ENCODE measurements at regions not wholly inside any gene's neighbourhood (a gene's known extent, or its start where the extent isn't known, plus 50 kb on each side); places are given as distances from the start of the nearest gene placed in this dataset.

DNA sequence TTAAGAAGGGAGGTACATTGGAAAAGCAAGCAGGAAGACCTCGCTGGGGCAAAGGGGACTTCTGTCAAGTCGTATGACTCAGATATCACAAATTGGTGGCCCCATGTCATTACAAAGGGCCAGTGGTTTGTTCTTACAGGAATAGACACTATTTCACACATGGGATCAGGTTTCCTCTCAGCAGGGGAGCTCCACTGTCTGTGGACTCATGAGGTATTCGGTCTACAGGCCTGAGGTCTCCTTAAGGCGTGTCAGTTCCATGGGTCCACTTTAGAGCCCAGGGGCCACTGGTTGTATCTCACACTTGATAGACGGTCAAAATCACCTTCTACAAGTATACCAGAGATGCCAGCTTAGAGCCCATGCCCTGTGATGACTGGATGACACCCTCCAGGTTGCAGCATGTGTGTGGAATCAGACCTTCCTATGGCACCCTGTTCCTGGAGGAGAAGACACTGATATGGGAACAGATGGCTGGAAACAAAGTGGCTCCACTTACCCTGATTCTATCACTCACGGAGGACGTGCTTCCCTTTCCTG is 288.1 kb upstream of the B3GAT1 start:
- POLR2A ChIA-PET, result no interaction called here
- RAD21 ChIA-PET (ENCODE audit: low non-redundant PET in 1 of 2, low total read pairs in 2 of 2, uncharacterized antibody in 2 of 2, unreplicated experiment in 2 of 2), result no interaction called here
- no peak overlapping the region for H3K4me2 ChIP-seq (ENCODE audit: low read length)
- H3K4me3 ChIP-seq (replicated peaks in 1 of 2; ENCODE audit: low read depth in 1 of 2, low read length in 2 of 2), result no peak overlapping the region
- H4K20me1 ChIP-seq (ENCODE audit: insufficient read depth), result no peaks in the 10 kb centered on the region
- H3K4me1 ChIP-seq (ENCODE audit: control insufficient read depth in 1 of 2, insufficient read depth in 2 of 2, low read length in 2 of 2), result no peaks in the 10 kb centered on the region
- CTCF ChIA-PET, result no interaction called here
- peaks cover 42% of the 10 kb centered on the region for H3K27me3 ChIP-seq (ENCODE audit: insufficient read depth, low read length)
- no peaks in the 10 kb centered on the region for H3K79me2 ChIP-seq (ENCODE audit: insufficient read depth, low read length)
- no peak overlapping the region for H3K27ac ChIP-seq (ENCODE audit: low read depth, low read length)
- no peak overlapping the region for H2AFZ ChIP-seq (ENCODE audit: low read depth, low read length, poor library complexity, severe bottlenecking)
- ATAC-seq (no peak), DNase-seq (ENCODE audit: low read depth, low spot score) (no peak)
- no peak for TF ChIP-seq EGR1 (IDR thresholded peaks at IDR 0.05; ENCODE audit: low read depth)
- TF ChIP-seq SRF (IDR thresholded peaks at IDR 0.05; ENCODE audit: low read depth), result no peak
- no peak for TF ChIP-seq ELF1 (IDR thresholded peaks at IDR 0.05; ENCODE audit: borderline replicate concordance, low read depth)
- no peak for TF ChIP-seq SP1 (IDR thresholded peaks at IDR 0.05; ENCODE audit: low read depth)
- no peak for TF ChIP-seq SIN3A (IDR thresholded peaks at IDR 0.05; ENCODE audit: low read depth)
- intact Hi-C loops (cut with micrococcal nuclease), result no loop called here
- H3K9me3 ChIP-seq (ENCODE audit: control insufficient read depth in 1 of 2, insufficient read depth in 1 of 2, low read depth in 1 of 2, low read length in 2 of 2), result no peaks in the 10 kb centered on the region
- no peaks in the 10 kb centered on the region for H3K9me2 ChIP-seq (ENCODE audit: insufficient read depth)
- H3K9ac ChIP-seq (ENCODE audit: low read length), result no peak overlapping the region
- BruUV-seq (replicated peaks), result no TSS peak
- no peaks in the 10 kb centered on the region for H3K36me3 ChIP-seq (ENCODE audit: control insufficient read depth in 1 of 2, insufficient read depth in 2 of 2, low read length in 2 of 2)

GRCh38 chr11:134696455-134696854 is 284.4 kb upstream of the B3GAT1 start:
- ATAC-seq (no peak), DNase-seq (ENCODE audit: low read depth, low spot score) (no peak)
- Histone ChIP-seq H2AFZ (ENCODE audit: low read depth, low read length, poor library complexity, severe bottlenecking) (no peak overlapping the region), H3K4me1 (ENCODE audit: control insufficient read depth in 1 of 2, insufficient read depth in 2 of 2, low read length in 2 of 2) (no peaks in the 10 kb centered on the region), H3K4me2 (ENCODE audit: low read length) (no peak overlapping the region), H3K36me3 (ENCODE audit: control insufficient read depth in 1 of 2, insufficient read depth in 2 of 2, low read length in 2 of 2) (no peaks in the 10 kb centered on the region), H4K20me1 (ENCODE audit: insufficient read depth) (no peaks in the 10 kb centered on the region), H3K79me2 (ENCODE audit: insufficient read depth, low read length) (no peaks in the 10 kb centered on the region), H3K9me3 (ENCODE audit: control insufficient read depth in 1 of 2, insufficient read depth in 1 of 2, low read depth in 1 of 2, low read length in 2 of 2) (no peaks in the 10 kb centered on the region), H3K27ac (ENCODE audit: low read depth, low read length) (no peak overlapping the region), H3K4me3 (replicated peaks in 1 of 2; ENCODE audit: low read depth in 1 of 2, low read length in 2 of 2) (no peak overlapping the region), H3K9ac (ENCODE audit: low read length) (no peak overlapping the region), H3K9me2 (ENCODE audit: insufficient read depth) (no peaks in the 10 kb centered on the region), H3K27me3 (ENCODE audit: insufficient read depth, low read length) (peaks cover 45% of the 10 kb centered on the region)
- CTCF ChIA-PET, result no interaction called here
- POLR2A ChIA-PET, result no interaction called here
- no peak for TF ChIP-seq REST (IDR thresholded peaks at IDR 0.05; ENCODE audit: low read depth)
- RAD21 ChIA-PET (ENCODE audit: low non-redundant PET in 1 of 2, low total read pairs in 2 of 2, uncharacterized antibody in 2 of 2, unreplicated experiment in 2 of 2), result no interaction called here
- BruUV-seq (replicated peaks), result no TSS peak
- intact Hi-C loops (cut with micrococcal nuclease), result no loop called here

Data from HCT116 (cell line).